SK-N-DZ (cell line): ENCODE measurements at regions not wholly inside any gene's neighbourhood (a gene's known extent, or its start where the extent isn't known, plus 50 kb on each side); places are given as distances from the start of the nearest gene placed in this dataset.

Source experiments
- DNase-seq: peaks from one replicate; pipeline ENCODE4 v3.0.0-alpha.2; 2015; ENCODE audit warnings: low spot score

GRCh38 chr7:25877802-25878789, 273.9 kb upstream of the NFE2L3 start:
- DNase-seq = no peak

DNA sequence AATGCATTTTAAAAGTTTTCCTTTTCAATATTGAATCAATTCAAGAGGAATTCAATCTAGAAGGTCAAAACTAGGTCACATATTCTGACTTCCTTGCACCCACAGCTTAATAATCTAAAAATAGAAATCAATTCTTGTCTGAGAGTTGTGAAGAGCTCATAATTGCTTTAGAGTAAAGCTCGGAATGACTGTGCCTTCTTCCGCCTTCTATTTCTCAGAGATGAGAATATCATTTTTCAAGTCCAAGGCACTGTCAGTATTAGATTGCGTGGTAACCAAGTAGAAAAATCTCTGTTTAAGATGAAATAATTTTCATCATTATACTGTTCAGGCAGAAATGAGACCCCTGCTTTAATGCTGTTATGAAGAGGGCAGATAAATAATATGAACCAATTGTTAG, 272.2 kb upstream of the NFE2L3 start:
- DNase-seq = no peak

DNA sequence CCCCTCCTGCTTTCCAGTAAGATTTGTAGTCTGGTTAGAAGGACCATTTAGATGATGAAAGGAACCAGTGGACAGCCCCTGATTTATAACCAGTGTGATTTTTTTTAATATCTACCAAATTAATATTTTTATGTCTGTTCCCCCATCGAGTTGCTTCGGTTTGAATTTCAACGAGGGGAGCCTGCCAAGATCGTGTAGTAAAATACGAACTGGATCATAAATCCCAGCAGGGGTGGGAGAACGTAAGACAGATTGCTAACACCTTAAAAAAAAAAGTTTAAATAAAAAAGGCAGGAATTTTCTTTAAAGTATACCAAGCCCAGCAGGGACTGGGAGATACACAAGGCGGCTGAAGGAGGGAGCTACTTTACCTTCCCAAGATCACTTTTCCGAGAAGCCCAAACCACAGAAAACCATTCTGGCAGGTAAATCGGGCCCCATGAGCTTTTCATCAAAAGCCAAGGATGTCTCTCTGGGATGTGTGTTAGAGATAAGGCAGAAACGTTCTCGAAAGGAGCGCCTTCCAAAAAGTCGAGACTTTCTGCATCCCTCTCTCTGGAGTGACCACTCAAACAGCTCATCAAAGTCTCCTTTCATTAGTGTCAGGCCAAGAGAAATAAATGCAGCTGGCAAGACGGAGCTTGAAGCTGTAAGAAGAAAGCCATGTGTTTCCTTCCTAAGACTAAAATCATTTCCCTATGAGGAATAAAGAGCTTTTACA, 270.5 kb upstream of the NFE2L3 start:
- DNase-seq = no peak

DNA sequence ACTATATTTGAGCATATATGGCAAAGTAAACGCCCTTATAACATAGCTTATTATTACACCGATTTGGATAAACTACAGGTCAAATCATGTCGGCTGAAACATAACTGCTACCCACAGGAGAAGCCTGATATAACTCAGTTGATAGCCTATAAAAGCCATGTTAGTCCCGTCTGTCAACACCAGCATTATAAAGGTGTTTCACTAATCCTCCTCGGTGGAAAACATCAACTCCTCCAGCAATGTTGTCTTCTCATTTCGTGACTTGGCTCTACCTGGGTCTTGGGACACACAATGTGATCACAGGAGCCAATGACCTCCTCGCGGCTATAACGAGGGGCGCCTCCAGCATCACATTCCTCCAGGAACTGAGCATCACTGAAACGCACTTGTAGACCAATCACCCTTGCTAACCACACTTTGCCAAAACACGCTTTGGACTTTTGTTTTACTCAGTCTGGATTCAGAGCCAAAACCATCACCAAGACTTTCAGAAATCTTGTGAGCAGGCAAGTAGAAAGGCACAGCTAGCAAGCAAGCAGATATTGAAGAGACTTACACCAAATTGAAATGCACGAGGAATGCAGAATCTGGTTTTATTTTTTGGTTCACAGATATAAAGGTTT, 269.7 kb upstream of the NFE2L3 start:
- DNase-seq = no peak

- no peak for DNase-seq
Measured at GRCh38 chr7:25884265-25884828, 267.7 kb upstream of the NFE2L3 start.

- no peak for DNase-seq
Measured at GRCh38 chr7:25885057-25885576, 266.9 kb upstream of the NFE2L3 start.

- no peak for DNase-seq
Measured at GRCh38 chr7:25886387-25887240, 265.4 kb upstream of the NFE2L3 start.

GRCh38 chr7:25887266-25887665, 264.7 kb upstream of the NFE2L3 start:
- DNase-seq = no peak

- DNase-seq = no peak
Measured at GRCh38 chr7:25887795-25888559, 264.0 kb upstream of the NFE2L3 start.

- no peak for DNase-seq
Measured at GRCh38 chr7:25889765-25890164, 262.2 kb upstream of the NFE2L3 start.

DNA sequence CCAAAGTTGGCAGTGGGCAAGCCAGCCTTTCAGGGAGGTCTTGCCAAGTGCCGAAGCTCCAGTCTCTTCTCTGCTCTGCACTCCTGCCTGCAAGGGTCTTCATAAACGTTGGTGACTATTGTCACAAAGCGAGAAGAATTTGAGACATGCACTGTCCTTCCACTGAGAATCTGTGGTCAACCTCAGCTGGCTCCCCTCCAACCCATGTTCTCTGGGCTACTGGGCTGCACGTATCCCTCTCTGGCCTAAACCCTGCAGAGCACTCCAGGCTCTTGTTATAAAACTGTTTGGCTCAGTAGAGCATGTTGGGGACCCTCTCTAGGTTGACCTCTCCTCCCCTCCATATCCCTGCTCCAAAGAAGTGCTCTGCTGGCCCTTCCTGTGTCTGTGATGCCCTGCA, 260.4 kb upstream of the NFE2L3 start:
- DNase-seq = no peak

GRCh38 chr7:25893436-25893835, 258.6 kb upstream of the NFE2L3 start:
- no peak for DNase-seq

- DNase-seq = peak; percentile 34
Measured at GRCh38 chr7:25894002-25894901, 257.7 kb upstream of the NFE2L3 start.

- no peak for DNase-seq
Measured at GRCh38 chr7:25894902-25895791, 256.9 kb upstream of the NFE2L3 start.

GRCh38 chr7:25895792-25896171, 256.2 kb upstream of the NFE2L3 start:
- no peak for DNase-seq

DNA sequence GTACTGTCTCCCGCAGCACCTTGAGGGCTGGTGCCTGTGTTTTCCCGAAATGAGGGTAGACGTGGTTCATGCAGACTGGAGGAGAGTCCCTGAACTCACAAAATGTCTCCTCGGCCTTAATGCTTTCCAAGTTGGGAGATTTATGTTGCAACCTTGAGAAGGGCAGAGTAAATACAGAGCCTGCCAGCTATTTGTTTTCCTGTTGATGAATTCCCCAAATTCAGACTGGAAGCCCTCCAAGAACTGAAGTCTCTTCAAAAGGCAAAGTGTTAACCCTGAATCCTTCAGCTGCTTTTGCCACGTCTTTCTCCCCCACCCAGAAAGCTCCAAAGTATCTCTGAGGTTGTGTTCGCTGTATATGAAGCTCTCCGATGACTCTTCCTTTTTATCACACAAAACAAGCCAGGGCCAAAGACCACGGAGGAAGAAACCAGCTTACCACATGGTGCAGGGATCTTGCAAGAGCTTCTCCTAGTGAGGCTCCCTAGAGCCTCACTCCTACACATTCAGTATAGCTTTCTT, 254.7 kb upstream of the NFE2L3 start:
- no peak for DNase-seq

GRCh38 chr7:25900245-25900644, 251.8 kb upstream of the NFE2L3 start:
- no peak for DNase-seq

DNA sequence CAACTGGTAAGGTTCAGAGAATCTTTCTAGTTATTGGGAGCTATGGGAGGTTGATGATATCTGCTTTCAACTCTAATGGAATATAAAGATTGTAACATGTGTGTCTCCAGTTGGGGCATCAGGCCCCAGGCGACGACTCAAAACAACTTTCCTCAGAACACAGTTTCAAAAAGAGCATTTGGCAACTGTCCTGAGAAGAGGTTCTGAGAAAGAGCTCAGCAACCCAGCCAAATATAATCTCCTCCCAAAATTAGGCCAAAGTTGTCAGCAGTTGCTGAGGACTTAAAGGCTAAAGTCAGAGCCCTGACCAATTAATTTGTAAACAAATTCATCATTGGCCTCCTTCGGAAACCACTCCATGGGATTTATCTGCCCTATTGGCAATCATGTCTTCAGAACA, 251.1 kb upstream of the NFE2L3 start:
- no peak for DNase-seq
